ENCODE measurements at regions not wholly inside any gene's neighbourhood (a gene's known extent, or its start where the extent isn't known, plus 50 kb on each side); places are given as distances from the start of the nearest gene placed in this dataset.
"Not testable (repeated sequence)": the region's sequence is repeated elsewhere in the genome, so short reads cannot be mapped to it uniquely, and the experiment has no call there.

DNA sequence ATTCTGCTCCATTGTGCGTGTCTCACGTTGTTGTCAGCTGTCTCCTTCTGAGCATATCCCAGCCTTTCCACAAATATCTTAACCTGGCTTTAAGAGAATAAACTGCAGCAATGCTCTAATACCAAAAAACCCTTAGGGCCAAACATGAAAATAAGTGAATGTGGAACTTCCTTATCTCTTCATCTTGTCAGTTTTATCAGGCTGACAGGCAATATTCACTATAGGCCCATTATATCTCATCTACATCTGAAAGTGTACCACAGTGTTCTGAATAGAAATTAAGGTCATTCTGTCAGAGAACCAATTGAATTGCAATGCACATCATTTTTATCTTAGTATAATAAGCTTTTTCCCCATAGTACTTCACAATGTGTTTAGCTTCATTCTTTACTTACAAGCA is 933.1 kb upstream of the FBXO33 start:
- DNase-seq (ENCODE audit: low read depth), result no peak

DNA sequence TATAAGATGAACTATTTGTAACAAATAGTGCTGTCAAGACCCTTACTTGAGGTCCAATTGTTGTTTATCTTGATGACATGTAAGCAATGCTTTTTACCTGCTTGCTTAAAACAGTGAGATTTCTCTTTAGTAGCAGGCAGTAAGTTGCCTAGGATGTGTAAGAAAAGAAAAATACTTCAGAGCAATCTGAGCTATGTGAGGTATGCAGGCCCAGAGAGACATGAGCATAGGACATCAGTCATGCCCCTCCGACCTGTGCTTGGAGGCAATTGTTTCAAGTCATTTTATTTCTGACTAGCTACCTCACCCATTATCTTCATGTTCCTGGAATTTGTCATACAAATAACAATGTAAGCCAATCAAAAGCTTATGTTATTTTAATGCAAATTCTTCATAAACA is 930.6 kb upstream of the FBXO33 start:
- DNase-seq (ENCODE audit: low read depth), result no peak

DNA sequence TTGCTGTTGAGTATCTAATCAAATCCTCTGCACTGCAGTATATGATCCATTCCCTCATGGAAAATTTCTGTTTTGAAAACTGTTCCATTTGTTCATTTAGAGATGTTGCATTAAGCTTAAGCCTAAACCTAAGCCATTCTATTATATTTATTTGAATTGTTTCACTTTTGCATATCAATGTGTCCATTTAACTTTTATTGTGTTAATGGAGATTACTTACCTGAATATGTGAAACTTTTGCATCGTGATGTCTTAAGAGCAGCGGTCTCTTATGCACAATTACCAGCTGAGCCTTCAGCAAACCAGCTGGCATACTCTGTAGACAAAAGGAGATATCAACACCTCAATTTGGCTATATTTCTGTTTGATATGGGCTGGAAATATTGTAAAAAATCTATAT is 922.5 kb upstream of the FBXO33 start:
- no peak for DNase-seq (ENCODE audit: low read depth)

DNA sequence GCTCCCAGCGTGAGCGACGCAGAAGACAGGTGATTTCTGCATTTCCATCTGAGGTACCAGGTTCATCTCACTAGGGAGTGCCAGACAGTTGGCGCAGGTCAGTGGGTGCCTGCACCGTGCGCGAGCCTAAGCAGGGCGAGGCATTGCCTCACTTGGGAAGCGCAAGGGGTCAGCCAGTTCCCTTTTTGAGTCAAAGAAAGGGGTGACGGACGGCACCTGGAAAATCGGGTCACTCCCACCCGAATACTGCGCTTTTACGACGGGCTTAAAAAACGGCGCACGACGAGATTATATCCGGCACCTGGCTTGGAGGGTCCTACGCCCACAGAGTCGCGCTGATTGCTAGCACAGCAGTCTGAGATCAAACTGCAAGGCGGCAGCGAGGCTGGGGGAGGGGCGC is 915.9 kb upstream of the FBXO33 start:
- DNase-seq (ENCODE audit: low read depth), result not testable (repeated sequence)

DNA sequence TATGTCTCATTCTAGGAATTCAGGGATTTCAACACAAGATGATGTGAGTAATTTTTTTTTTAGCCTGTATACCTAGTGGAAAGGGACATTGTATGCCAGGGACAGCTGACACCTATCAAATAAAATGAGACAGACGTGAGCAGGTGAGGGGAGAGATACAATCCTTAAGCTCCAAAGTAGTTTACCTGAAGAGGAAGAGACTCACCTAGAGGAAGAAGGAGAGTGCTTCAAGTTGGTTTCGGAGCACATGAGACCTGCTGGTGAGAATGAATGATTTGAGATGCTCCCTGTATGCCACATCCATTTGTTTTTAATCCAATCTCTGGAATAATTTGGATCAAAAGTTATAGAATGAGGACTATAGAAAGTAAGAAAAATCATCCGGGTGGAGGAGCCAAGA is 915.4 kb upstream of the FBXO33 start:
- DNase-seq (ENCODE audit: low read depth), result no peak

DNA sequence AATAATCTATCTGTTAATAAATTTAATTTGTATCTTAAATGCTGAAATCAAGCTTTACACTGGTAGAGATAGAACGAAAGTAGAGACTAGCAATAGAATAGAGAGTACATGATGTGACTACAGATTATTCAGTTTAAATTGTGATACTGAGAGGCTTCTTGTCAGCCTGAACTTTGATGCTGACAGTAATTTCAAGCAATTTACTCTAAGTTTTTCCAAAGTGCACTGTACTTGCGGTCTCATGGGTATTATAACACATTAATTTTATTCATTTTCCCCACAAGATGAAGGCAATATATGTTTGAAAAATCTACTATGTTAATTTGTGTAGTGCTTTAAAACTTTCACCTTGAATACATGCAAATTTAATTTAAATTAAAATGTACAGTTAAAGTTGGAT is 914.0 kb upstream of the FBXO33 start:
- no peak for DNase-seq (ENCODE audit: low read depth)

DNA sequence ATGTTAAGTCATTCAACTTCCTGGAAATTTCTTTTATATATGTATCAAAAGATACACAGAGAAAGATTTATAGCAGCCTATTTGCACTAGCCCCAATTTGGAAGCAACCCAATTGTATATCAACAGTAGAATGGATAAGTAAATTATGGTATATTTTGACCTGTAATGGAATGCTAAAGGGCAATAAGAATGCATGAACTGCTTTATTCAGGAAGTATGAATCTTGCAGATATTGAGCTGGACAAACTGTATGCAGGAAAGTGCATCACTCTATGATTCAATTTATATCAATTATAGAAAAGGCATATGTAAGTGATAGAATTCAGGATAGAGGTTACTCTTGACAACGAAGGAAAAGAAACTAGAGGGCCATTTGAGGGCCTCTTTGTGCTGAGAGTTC is 913.1 kb upstream of the FBXO33 start:
- no peak for DNase-seq (ENCODE audit: low read depth)

DNA sequence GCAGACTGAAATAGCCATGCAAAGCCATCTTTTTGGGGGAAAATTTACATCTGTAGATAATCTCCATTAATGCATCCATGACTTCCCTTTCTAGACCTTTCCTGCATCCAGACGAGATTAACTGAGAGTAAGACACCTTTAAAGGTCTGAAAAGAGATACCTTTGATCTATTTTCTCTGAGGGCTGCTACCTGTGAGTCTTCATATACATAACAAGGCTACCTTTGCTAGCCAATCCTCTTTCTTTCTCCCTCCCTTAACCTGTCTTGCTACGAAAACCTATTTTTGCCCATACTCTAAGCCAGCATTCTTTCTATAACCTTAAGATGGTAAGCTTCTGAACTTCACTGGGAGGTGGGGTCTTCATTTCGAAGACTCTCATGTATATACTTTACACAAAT is 908.5 kb upstream of the FBXO33 start:
- no peak for DNase-seq (ENCODE audit: low read depth)

DNA sequence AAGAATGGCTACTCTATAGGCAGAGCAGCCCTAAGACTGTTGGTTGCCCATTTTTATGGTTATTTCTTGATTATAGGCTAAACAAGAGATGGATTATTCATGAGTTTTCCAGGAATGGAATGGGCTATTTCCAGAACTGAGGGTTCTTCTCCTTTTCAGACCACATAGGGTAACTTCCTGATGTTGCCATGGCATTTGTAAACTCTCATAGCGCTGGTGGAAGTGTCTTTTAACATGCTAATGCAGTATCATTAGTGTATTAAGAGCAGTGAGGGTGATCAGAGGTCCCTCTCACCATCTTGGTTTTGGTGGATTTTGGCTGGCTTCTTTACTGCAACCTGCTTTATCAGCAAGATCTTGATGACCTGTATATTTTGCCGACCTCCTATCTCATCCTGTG is 904.6 kb upstream of the FBXO33 start:
- no peak for DNase-seq (ENCODE audit: low read depth)

DNA sequence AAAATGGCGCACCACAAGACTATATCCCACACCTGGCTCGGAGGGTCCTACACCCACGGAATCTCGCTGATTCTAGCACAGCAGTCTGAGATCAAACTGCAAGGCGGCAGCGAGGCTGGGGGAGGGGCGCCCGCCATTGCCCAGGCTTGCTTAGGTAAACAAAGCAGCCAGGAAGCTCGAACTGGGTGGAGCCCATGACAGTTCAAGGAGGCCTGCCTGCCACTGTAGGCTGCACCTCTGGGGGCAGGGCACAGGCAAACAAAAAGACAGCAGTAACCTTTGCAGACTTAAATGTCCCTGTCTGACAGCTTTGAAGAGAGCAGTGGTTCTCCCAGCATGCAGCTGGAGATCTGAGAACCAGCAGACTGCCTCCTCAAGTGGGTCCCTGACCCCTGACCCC is 894.3 kb upstream of the FBXO33 start:
- DNase-seq (ENCODE audit: low read depth), result not testable (repeated sequence)

DNA sequence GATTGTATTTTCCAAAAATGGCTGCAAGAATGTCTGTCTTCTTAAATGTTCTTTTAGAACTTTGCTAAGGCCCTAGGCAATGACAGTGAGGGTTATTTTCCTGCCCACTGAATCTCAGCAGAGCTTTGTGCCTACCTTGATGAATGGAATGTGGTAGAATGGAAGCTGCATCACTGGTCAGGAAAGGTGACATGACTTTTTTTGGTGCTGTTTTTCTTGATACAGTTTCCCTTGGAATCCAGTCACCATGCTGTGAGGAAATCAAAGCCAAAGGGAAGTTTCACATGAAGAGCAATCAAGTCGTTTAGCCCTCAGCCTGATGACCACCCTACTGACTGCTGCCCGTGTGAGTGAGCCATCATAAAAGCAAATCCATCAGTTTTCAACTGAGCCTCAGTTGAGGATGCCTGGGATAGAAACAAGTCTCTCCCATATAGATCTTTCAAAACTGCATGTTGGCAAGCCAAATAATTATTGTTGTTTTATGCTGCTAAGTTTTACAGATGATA is 886.0 kb upstream of the FBXO33 start:
- no peak for DNase-seq (ENCODE audit: low read depth)

DNA sequence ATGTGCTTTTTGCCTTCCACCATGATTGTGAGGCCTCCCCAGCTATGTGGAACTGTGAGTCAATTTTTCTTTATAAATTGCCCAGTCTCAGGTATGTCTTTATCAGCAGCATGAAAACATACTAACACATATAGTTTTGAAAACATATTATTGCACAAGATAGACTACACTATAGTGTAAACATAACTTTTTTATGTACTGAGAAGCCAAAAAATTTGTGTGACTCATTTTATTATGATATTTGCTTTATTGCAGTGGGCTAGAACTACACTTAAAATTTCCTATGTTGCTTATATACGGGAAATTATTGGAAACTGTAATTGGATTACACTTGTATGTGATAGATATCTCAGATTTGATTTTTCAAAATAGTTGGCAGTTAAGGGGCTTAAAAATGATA is 885.5 kb upstream of the FBXO33 start:
- DNase-seq (ENCODE audit: low read depth), result no peak

DNA sequence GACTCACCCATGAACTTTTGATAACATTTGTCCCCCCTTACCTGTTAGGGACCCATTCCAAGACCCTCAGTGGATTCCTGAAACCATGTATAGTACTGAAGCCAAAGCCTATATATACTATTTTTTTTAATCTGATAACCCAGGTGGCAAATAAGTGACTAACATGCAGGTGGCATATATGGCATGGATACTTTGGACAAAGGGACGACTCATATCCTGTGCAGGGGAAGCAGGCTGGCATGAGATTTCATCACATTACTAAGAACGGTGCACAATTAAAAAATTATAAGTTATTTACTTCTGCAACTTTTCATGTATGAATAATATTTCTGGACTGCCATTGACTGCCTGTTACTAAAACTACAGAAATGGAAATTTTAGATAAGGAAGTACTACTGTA is 880.1 kb upstream of the FBXO33 start:
- no peak for DNase-seq (ENCODE audit: low read depth)

DNA sequence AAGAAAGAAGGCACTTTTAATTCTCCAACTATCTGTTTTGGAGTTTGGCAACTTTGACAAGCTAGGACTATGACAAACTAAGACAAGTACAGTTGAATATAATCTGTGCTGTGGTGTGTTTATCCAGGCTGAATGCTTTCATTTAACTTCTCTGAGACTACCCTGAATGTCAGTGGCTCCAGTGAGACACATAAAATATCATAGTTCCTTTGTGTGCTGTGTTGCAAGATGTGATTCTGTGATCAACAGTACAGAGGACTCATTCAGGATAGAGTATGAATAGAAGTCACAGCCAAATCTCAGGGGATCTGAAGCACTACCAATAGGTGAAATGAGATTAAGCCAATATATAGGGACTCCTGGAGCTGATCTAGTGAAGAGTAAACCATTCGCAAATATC is 876.9 kb upstream of the FBXO33 start:
- DNase-seq (ENCODE audit: low read depth), result no peak

DNA sequence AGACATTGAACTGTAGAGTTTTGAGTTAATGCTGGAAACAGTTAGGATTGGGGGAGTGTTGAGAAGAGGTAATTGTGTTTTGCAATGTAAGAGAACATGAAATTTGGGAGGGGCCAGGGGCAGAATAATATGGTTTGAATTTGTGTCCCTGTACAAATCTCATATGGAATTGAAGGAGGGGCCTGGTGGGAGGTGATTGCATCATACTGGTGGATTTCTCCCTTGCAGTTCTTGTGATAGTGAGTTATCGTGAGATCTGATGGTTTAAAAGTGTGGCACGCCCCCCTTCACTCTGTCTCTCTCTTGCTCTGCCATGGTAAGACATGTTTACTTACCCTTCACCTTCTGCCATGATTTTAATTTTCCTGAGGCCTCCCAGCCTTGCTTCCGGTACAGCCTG is 876.0 kb upstream of the FBXO33 start:
- no peak for DNase-seq (ENCODE audit: low read depth)

DNA sequence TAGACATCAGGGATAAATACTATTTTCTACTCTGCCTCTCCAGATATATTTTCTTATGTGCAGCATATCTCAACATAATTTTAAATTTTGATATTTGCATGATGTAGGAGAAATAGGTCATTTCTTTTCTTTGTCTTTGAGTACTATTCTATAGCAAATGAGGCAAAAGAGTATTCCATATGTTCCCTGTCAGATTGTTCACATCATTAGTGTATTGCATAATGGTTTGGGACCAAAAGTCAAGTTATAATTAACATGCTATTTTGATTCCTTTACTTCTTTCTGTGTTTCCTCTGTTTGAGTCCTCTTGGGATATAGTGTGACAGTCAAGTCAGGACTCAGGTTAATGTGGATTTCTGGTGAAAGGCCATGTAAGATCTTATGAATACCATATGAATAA is 864.6 kb upstream of the FBXO33 start:
- no peak for DNase-seq (ENCODE audit: low read depth)

DNA sequence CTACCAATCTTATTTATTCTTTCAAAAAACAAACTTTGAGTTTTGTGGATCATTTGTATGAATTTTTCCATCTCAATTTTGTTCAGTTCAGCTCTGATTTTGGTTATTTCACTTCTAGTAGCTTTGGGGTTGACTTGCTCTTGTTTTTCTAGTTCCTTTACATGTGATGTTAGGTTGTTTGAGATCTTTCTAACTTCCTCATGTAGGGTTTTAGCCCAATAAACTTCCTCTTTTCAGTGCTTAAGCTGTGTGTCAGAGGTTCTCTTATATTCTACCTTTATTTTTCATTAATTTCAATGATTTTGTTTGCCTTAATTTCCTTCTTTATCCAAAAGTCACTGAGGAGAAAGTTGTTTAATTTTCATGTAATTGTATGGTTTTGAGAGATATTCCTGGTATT is 860.4 kb upstream of the FBXO33 start:
- no peak for DNase-seq (ENCODE audit: low read depth)

DNA sequence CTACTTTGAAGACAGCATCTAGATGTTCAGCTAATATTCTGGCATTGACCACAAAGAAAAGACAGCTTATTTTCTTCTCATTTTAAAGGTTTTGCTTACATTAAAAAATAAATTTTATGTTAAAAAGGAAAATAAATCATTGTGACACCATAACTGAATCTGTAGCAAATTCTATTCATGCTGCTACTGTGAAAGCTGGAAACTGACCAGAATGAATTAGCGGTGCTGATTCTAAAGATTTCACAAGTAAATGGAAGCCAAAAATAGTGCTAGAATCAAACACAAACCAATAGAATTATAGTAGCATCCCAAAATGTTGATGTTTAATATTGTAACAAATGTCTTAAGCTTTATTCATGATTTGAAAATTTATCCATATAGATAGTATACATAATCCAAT is 850.0 kb upstream of the FBXO33 start:
- DNase-seq (ENCODE audit: low read depth), result no peak

DNA sequence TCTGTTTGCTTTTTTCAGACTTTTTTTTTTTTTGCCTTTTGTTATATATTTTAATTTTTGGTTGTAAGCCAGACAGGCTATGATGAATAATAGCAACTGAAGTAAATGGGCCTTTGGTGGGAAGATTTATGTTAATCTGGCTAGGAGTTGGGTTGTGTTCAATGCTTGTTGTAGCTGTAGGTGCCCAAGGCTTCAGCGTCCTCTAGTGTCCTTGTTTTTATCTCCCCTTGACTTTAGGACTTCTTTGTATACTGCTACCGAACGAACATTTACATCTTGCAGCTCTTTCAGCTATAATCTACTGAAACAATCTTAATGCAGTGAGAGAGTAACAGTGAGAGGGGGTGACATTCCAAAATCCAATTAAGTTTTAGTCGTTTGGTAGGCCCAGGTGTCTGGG is 848.4 kb upstream of the FBXO33 start:
- DNase-seq (ENCODE audit: low read depth), result no peak

DNA sequence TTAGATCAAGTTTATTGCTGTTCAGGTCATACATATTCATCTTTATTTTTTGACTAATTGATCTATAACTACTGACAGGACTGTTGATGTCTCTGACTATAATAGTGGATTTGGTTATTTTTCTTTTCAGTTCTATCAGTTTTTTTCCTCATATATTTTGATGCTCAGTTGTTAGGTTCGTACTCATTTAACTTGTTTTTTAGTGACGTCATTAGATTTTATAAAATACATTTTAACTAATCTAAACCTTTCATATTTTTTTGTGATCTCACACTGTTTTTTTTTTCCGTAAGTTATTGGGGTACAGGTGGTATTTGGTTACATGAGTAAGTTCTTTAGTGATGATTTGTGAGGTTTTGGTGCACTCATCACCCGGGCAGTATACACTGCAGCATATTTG is 841.2 kb upstream of the FBXO33 start:
- no peak for DNase-seq (ENCODE audit: low read depth)

DNA sequence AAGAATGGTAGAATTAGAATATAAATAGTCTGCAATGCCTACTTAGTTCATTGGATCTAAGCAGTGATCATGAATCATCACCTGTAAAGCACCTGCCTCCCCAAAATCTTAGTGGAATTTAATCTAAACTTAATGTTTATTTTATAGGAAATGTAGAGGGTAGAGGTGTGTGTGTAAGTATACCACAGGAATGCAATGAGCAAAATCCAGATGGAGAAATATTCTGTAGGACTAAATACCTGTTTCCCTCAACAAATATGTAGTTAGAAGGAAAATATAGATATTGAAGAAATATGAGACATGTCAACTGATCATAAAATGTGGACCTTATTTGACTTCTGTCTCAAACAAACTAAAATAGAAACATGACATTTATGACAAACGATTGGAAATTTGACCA is 839.2 kb upstream of the FBXO33 start:
- DNase-seq (ENCODE audit: low read depth), result no peak

DNA sequence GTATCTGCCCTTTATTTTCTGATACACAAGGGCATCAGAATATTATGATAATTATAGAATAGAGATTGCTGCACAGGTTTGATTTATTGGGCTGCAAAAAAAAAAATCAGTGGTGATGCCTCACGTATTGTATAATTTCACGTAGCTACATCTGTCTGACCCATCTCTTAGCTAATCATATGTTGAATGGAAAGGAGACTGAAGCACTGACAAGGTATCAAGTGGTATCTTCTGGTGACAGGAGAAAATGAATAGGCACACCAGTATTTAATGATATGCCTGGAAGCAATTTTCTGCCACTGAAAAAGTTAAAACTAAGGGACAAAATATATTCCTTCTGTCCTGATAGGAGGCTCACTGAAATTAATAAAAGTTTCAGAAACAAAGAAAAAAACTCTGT is 837.2 kb upstream of the FBXO33 start:
- DNase-seq (ENCODE audit: low read depth), result no peak

DNA sequence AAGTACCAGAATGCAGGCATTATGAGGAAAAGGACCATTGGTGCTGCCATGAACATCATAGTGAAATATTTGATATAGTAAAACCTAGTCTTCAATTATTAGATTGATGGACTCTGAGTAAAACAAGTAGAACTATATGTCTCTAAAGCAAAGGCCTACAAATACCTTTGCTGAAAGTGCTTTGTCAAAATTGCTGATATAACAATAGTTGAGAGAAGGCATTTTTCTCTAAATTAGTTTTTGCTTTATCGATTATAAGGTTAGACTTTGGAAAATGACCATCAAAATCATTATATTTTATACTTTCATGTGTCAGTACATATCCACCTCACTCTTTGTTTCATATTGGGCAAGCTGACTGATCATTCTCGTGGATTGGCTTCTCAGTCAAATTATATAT is 836.0 kb upstream of the FBXO33 start:
- no peak for DNase-seq (ENCODE audit: low read depth)

DNA sequence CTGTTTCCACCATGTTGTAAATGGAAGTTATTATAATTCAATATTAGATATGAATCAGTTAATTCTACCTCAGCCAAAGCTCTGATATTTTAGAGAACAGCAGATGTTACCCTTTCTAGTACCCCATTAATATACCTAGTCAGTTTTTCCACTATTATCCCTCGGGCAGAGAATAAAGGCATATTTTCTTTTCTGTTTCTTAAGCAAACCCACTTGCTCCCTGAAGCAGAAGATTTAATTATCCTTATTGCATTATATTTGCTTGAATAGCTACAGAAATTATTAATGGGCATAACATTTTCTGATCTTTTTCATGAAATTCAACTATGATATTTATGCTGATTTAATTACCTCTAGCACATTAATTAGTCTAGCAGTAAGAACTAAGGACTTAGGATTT is 832.9 kb upstream of the FBXO33 start:
- no peak for DNase-seq (ENCODE audit: low read depth)

DNA sequence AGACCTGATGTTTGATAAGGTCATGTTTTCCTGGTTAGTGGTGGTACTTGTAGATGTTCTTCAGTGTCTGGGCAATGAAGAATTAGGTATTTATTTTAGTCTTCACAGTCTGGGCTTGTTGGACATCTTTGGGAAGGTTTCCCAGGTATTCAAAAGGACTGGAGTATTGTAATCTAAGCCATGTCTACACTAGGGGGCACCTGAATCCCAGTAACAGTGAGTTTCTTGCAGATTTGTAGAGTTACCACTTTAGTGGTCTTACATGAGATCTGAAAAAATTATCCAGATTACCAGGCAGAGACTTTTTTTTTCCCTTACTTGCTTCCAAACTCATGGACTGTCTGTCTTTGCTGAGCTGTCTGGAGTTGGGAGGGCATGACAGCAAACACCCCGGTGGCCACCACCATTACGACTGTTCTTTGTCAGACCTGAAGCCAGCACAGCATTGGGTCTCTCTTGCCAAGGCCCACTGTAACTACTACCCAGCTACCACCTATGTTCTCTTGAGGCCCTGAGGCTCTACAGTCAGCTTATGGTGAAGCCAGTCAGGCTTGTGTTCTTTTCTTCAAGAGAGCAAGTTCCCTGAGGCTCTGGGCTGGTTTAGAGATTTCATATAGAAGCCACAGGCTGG is 820.7 kb upstream of the FBXO33 start:
- no peak for DNase-seq (ENCODE audit: low read depth)

Measured in amniotic epithelial cell (primary cell).